Glutamatergic neuron (in vitro differentiated cells): ENCODE measurements at regions not wholly inside any gene's neighbourhood (a gene's known extent, or its start where the extent isn't known, plus 50 kb on each side); places are given as distances from the start of the nearest gene placed in this dataset.

Experiments
- DNase-seq: peaks from one replicate; pipeline ENCODE4 v3.0.0; 2022
- H3K27ac Mint-ChIP-seq: one replicate; pipeline ENCODE4 v1.8.0; 2020; ENCODE audit warnings: mild to moderate bottlenecking, mixed read lengths, inconsistent platforms; ENCODE audit not compliant: unreplicated experiment
- H3K27me3 Mint-ChIP-seq: one replicate; pipeline ENCODE4 v1.8.0; 2020; ENCODE audit warnings: mild to moderate bottlenecking, moderate library complexity, mixed read lengths, inconsistent platforms; ENCODE audit not compliant: unreplicated experiment
- H3K36me3 Mint-ChIP-seq: one replicate; pipeline ENCODE4 v1.8.0; 2020; ENCODE audit warnings: mild to moderate bottlenecking, mixed read lengths, inconsistent platforms; ENCODE audit not compliant: unreplicated experiment
- H3K4me1 Mint-ChIP-seq: one replicate; pipeline ENCODE4 v1.8.0; 2020; ENCODE audit warnings: mild to moderate bottlenecking, low read depth, mixed read lengths, inconsistent platforms; ENCODE audit not compliant: unreplicated experiment
- H3K4me3 Mint-ChIP-seq: one replicate; pipeline ENCODE4 v1.8.0; 2020; ENCODE audit warnings: mild to moderate bottlenecking, mixed read lengths, inconsistent platforms; ENCODE audit not compliant: unreplicated experiment
- H3K9me3 Mint-ChIP-seq: one replicate; pipeline ENCODE4 v1.8.0; 2020; ENCODE audit warnings: mild to moderate bottlenecking, moderate library complexity, mixed read lengths, inconsistent platforms; ENCODE audit not compliant: unreplicated experiment
- CTCF ChIP-seq: fragments of 200-600 bp; sonication (generic); IDR thresholded peaks from one replicate; pipeline ENCODE4 v1.5.0; 2021; ENCODE audit not compliant: partially characterized antibody, unreplicated experiment

DNA sequence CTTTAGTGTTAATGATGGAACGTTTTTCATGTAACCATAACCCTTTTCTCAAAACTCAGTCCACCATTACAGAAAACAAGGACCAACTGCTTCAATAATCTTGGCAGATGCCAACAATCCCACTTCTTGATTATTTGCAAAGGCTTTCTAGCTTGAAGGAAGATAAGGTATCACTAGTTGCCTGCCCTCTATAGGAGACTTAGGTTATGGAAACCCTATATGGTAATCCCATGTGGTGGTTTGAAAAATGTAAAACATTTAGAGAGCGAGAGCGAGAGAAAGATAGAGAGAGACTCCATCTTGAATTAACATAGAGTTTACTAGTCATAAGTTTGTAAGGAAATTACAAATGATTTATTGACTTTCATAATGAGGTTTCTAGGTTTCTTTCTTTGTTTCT, 1627.5 kb upstream of the TENM3 start:
- H3K27me3 Mint-ChIP-seq, result no peaks in the 10 kb centered on the region
- no peaks in the 10 kb centered on the region for H3K4me1 Mint-ChIP-seq
- no peak overlapping the region for H3K4me3 Mint-ChIP-seq
- DNase-seq, result no peak
- no peaks in the 10 kb centered on the region for H3K36me3 Mint-ChIP-seq
- no peaks in the 10 kb centered on the region for H3K9me3 Mint-ChIP-seq
- no peak overlapping the region for H3K27ac Mint-ChIP-seq
- TF ChIP-seq CTCF, result peak; percentile 15

GRCh38 chr4:180617196-180617595, 1626.0 kb upstream of the TENM3 start:
- TF ChIP-seq CTCF, result no peak
- DNase-seq, result no peak
- no peak overlapping the region for H3K27ac Mint-ChIP-seq
- H3K4me3 Mint-ChIP-seq, result no peak overlapping the region
- H3K27me3 Mint-ChIP-seq, result peaks cover 2% of the 10 kb centered on the region
- no peaks in the 10 kb centered on the region for H3K4me1 Mint-ChIP-seq
- H3K36me3 Mint-ChIP-seq, result no peaks in the 10 kb centered on the region
- no peaks in the 10 kb centered on the region for H3K9me3 Mint-ChIP-seq

DNA sequence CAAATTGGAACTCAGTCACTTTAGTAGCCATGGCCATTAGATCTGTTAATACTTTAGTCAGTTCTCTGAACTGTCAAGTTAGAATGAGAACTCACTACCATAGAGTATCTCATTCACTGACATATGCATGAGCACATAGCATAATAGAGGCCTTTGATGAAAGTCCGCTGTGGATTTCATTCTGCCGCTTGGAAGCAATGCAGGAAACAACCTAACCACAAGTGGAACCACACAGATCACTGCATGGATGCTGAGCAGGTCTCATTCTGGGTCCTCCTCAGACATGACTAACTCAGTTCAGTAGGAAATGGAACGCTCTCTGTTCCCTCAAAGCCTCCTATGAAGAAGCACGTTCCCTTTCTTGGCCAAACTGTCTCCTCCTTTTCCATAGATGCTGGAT, 1624.8 kb upstream of the TENM3 start:
- no peak for TF ChIP-seq CTCF
- Mint-ChIP-seq H3K4me3 (no peak overlapping the region), H3K27me3 (peaks cover 2% of the 10 kb centered on the region), H3K36me3 (no peaks in the 10 kb centered on the region), H3K9me3 (no peaks in the 10 kb centered on the region), H3K4me1 (no peaks in the 10 kb centered on the region), H3K27ac (no peak overlapping the region)
- DNase-seq, result no peak

GRCh38 chr4:180619440-180619839, 1623.8 kb upstream of the TENM3 start:
- Mint-ChIP-seq H3K27ac (no peak overlapping the region), H3K4me3 (no peak overlapping the region), H3K36me3 (no peaks in the 10 kb centered on the region), H3K9me3 (no peaks in the 10 kb centered on the region), H3K27me3 (peaks cover 2% of the 10 kb centered on the region), H3K4me1 (no peaks in the 10 kb centered on the region)
- TF ChIP-seq CTCF, result no peak
- no peak for DNase-seq

DNA sequence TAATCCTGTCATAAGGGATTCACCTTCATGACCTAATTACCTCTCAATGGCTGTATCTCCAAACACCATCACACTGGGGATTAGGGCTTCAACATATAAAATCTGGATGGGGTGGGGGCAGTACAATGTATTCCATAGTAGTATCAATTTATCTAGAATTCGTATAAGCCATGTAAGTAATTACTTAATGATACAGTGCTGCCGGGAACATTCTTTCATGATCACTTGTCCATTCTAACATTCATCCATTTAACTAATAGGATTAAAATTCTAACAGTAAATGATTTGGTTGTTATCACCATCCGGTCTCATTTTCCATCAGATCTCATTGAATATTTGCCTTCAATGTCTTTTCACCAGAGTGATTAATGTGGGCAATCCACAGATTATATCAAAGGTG, 1620.9 kb upstream of the TENM3 start:
- no peak overlapping the region for H3K27ac Mint-ChIP-seq
- H3K36me3 Mint-ChIP-seq, result no peaks in the 10 kb centered on the region
- TF ChIP-seq CTCF, result no peak
- peaks cover 2% of the 10 kb centered on the region for H3K27me3 Mint-ChIP-seq
- H3K4me1 Mint-ChIP-seq, result no peaks in the 10 kb centered on the region
- no peak for DNase-seq
- no peak overlapping the region for H3K4me3 Mint-ChIP-seq
- H3K9me3 Mint-ChIP-seq, result no peaks in the 10 kb centered on the region
